AG04450 (cell line): ENCODE measurements at regions not wholly inside any gene's neighbourhood (a gene's known extent, or its start where the extent isn't known, plus 50 kb on each side); places are given as distances from the start of the nearest gene placed in this dataset.

Experiments
- CTCF ChIA-PET: fragments of 300-600, 350-600 bp; formaldehyde crosslinking; extraction: SDS; loops from one replicate; lab custom pipeline; 2022; ENCODE audit warnings: antibody characterized with exemption, inconsistent platforms; lab: Charles Lee
- POLR2A ChIA-PET: fragments of 350-600 bp; formaldehyde crosslinking; extraction: SDS; loops from one replicate; lab custom pipeline; 2021; ENCODE audit warnings: antibody characterized with exemption, inconsistent platforms; lab: Yijun Ruan, JAX
- DNase-seq: peaks from one replicate; pipeline ENCODE4 v3.0.0-alpha.2; 2011; ENCODE audit warnings: low read depth, low spot score
- H3K27ac ChIP-seq: one replicate; pipeline ENCODE4 v1.5.1; 2012; ENCODE audit warnings: low read depth, low read length, control low read depth
- H3K27me3 ChIP-seq: one replicate; pipeline ENCODE4 v1.6.0; 2012; ENCODE audit warnings: low read length; ENCODE audit not compliant: control insufficient read depth, insufficient read depth
- H3K4me3 ChIP-seq: 2 replicates; pipeline ENCODE4 v1.5.1; 2011; ENCODE audit warnings: mild to moderate bottlenecking, low read depth, low read length, control low read depth
- H3K9me3 ChIP-seq: 2 replicates; pipeline ENCODE4 v1.5.1; 2012; ENCODE audit warnings: low read length; ENCODE audit not compliant: control insufficient read depth, insufficient read depth
- TF ChIP-seq, protein P1 (sequence below): IDR thresholded peaks from 2 replicates; pipeline ENCODE4 v1.5.1; 2011; ENCODE audit warnings: low read depth, low read length, control low read depth, inconsistent platforms

DNA sequence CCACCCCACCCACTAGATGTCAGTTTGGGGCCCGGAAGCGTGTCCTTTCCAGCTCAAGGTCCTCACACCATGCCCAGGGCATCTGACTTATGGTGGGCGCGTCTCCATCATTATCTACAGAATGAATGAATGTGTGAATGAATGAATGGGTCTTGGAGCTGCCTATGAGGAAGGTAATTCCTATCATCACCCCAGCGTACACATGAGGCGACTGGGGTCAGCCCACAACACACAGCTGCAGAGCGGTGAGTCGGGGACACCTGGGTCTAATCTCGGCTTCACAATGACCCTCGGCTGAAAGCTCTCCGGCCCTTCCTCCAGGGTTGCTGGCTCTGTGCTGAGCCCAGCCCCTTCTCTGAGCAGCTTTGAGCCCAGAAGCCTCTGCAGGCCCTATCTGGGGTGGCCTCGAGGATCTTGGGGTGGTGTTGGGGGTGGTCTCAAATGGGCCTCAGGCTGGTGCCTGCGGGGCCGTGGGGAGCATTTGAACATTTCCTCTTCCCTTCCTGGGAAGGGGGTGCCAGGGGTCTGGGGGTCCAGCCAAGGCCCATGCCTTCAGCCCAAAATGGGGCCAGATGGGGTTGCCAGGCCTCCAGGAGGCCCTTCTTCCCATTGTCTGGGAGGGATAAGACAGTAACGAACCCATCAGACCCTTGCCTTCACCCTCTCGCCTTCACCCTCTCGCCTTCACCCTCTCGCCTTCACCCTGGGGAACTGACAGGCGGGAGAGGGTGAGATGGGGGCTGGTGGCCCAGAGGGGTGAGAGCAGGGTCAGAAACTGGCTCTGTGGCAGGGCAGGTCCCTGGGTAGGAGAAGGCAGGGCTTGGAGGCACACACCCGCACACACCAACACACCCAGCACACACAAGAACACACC, 82.4 kb downstream of the MYEOV start:
- ChIA-PET CTCF (no interaction called here), POLR2A (no interaction called here)
- Histone ChIP-seq H3K9me3 (no peaks in the 10 kb centered on the region; the same call in 1 of the 2 replicates), H3K27me3 (no peaks in the 10 kb centered on the region), H3K4me3 (no peak overlapping the region), H3K27ac (no peak overlapping the region)
- TF ChIP-seq, protein P1, sequence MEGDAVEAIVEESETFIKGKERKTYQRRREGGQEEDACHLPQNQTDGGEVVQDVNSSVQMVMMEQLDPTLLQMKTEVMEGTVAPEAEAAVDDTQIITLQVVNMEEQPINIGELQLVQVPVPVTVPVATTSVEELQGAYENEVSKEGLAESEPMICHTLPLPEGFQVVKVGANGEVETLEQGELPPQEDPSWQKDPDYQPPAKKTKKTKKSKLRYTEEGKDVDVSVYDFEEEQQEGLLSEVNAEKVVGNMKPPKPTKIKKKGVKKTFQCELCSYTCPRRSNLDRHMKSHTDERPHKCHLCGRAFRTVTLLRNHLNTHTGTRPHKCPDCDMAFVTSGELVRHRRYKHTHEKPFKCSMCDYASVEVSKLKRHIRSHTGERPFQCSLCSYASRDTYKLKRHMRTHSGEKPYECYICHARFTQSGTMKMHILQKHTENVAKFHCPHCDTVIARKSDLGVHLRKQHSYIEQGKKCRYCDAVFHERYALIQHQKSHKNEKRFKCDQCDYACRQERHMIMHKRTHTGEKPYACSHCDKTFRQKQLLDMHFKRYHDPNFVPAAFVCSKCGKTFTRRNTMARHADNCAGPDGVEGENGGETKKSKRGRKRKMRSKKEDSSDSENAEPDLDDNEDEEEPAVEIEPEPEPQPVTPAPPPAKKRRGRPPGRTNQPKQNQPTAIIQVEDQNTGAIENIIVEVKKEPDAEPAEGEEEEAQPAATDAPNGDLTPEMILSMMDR, result no peak
- no peak for DNase-seq

GRCh38 chr11:69377029-69377952, 83.3 kb downstream of the MYEOV start:
- DNase-seq, result no peak
- peaks cover 6% of the 10 kb centered on the region; the same call in 1 of the 2 replicates for H3K9me3 ChIP-seq
- TF ChIP-seq, protein P1, result no peak
- H3K4me3 ChIP-seq, result no peak overlapping the region
- H3K27ac ChIP-seq, result no peak overlapping the region
- no peaks in the 10 kb centered on the region for H3K27me3 ChIP-seq
- CTCF ChIA-PET, result no interaction called here
- POLR2A ChIA-PET, result no interaction called here

DNA sequence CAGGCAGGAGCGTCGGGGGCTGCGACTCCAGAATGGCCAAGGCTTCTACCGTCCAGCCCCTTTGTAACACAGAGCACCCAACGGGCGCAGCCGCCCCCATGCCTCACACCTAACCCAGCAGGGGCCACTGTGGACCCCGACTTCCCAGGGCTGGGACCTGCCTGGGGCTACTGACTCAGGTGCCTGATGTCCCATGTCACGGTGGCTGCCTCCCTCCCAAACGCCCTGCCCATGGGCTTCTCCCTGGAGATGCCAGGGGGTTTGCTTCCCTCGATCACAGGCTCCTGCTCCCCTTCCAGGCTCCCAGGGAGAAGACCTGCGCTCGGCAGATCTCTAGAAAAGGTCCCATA, 84.0 kb downstream of the MYEOV start:
- H3K27ac ChIP-seq, result no peak overlapping the region
- no peaks in the 10 kb centered on the region for H3K27me3 ChIP-seq
- POLR2A ChIA-PET, result no interaction called here
- no peak overlapping the region for H3K4me3 ChIP-seq
- DNase-seq, result no peak
- TF ChIP-seq, protein P1, result no peak
- H3K9me3 ChIP-seq, result peaks cover 10% of the 10 kb centered on the region; the same call in 1 of the 2 replicates
- CTCF ChIA-PET, result no interaction called here

DNA sequence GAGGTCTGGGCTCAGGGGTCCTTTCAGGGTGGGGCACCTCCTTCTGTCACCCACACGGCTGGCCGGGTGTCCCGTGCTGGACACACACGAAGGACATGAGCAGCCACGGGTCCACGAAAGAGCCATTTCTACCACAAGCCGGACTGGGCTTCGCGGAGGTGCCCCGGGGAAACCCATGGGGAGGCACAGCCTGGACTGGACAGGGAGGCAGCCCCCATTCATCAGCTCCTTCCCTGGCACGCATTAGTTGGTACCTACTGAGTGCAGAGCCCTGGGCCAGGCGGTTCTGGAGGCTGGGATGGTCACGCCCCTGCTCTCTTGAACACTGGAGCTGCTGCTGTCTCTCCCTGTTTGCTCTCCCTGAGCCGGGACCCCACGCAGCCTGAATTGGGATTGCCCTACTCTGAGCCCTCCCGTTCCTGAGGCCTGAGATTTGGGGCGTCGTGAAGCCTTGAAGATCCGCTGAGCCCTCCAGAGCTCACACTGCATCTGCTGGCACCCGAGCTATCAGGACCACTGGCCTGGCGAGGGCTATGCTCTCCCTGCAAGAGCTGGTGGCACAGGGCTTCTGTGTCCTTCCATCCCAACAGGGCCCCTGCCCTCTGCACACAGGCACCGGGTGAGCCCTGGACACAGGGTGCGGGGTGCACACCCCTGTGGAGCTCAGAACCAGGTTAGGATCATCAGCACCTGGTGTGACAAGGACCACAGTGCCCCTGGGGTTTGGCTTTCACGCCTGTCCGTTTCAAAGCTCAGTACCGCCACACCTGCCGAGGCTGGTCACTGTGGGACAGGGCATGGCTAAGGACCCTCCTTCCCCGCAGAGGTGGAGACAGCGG, 84.6 kb downstream of the MYEOV start:
- no peaks in the 10 kb centered on the region for H3K27me3 ChIP-seq
- POLR2A ChIA-PET, result interaction anchor here (1.2 kb wide), 1 partner anchor 65 kb away, joined by 3 read pairs; no protein-coding TSS in a partner anchor
- H3K9me3 ChIP-seq, result peaks cover 10% of the 10 kb centered on the region; the same call in 1 of the 2 replicates
- CTCF ChIA-PET, result no interaction called here
- TF ChIP-seq, protein P1, result no peak
- DNase-seq, result no peak
- H3K4me3 ChIP-seq, result no peak overlapping the region
- H3K27ac ChIP-seq, result no peak overlapping the region
